Stimulated activated naive CD8-positive, alpha-beta T cell treated with anti-CD3 and anti-CD28 coated beads, Interleukin-15, amount 100 ng/mL, for 72 hours (primary cell): ENCODE measurements at regions not wholly inside any gene's neighbourhood (a gene's known extent, or its start where the extent isn't known, plus 50 kb on each side); places are given as distances from the start of the nearest gene placed in this dataset.

ENCODE experiments used
- ATAC-seq: fragments of 150-1000 bp; cut with Tn5 transposase; 2 replicates; pipeline ENCODE4 v1.10.0; 2021; ENCODE audit warnings: mild to moderate bottlenecking, moderate library complexity
- DNase-seq, 2 donors: peaks; one replicate each; pipeline ENCODE4 v3.0.0; 2021 to 2022
- H3K27ac Mint-ChIP-seq, 2 donors: one replicate each; pipeline ENCODE4 v1.8.0; 2022; ENCODE audit warnings: mild to moderate bottlenecking in 2 of 2, mixed read lengths in 2 of 2, moderate library complexity in 2 of 2
- H3K27me3 Mint-ChIP-seq: one replicate; pipeline ENCODE4 v1.8.0; 2022; ENCODE audit warnings: mixed read lengths
- H3K4me1 Mint-ChIP-seq: one replicate; pipeline ENCODE4 v1.8.0; 2022; ENCODE audit warnings: mild to moderate bottlenecking, mixed read lengths
- H3K4me3 Mint-ChIP-seq, 2 donors: one replicate each; pipeline ENCODE4 v1.8.0; 2022; ENCODE audit warnings: mild to moderate bottlenecking in 2 of 2, mixed read lengths in 2 of 2, moderate library complexity in 1 of 2
- H3K9me3 Mint-ChIP-seq, 2 donors: one replicate each; pipeline ENCODE4 v1.8.0; 2022; ENCODE audit warnings: mixed read lengths in 2 of 2

GRCh38 chr4:37051111-37051510, 193.4 kb upstream of the NWD2 start:
- ATAC-seq (no peak), DNase-seq (no peak)
- peaks cover 0 to 10% of the 10 kb centered on the region in 2 donors for H3K9me3 Mint-ChIP-seq
- H3K27ac Mint-ChIP-seq, result no peak overlapping the region
- no peak overlapping the region for H3K4me3 Mint-ChIP-seq
- no peaks in the 10 kb centered on the region for H3K4me1 Mint-ChIP-seq
- no peaks in the 10 kb centered on the region for H3K27me3 Mint-ChIP-seq

- no peaks in the 10 kb centered on the region for H3K27me3 Mint-ChIP-seq
- no peak overlapping the region for H3K4me3 Mint-ChIP-seq
- peaks cover 0 to 10% of the 10 kb centered on the region in 2 donors for H3K9me3 Mint-ChIP-seq
- ATAC-seq (no peak), DNase-seq (no peak)
- no peak overlapping the region for H3K27ac Mint-ChIP-seq
- H3K4me1 Mint-ChIP-seq, result no peaks in the 10 kb centered on the region
These were observed 192.7 kb upstream of the NWD2 start for GRCh38 chr4:37051866-37052265.

- Mint-ChIP-seq H3K4me3 (no peak overlapping the region), H3K27ac (no peak overlapping the region), H3K9me3 (peaks cover 0 to 5% of the 10 kb centered on the region in 2 donors), H3K27me3 (no peaks in the 10 kb centered on the region), H3K4me1 (no peaks in the 10 kb centered on the region)
- ATAC-seq (no peak), DNase-seq (no peak)
These were observed 189.9 kb upstream of the NWD2 start for GRCh38 chr4:37054531-37055077.

GRCh38 chr4:37058826-37059225, 185.7 kb upstream of the NWD2 start:
- Mint-ChIP-seq H3K27me3 (no peaks in the 10 kb centered on the region), H3K27ac (no peak overlapping the region), H3K4me3 (no peak overlapping the region), H3K4me1 (no peaks in the 10 kb centered on the region), H3K9me3 (peaks cover 0 to 5% of the 10 kb centered on the region in 2 donors)
- no peak for ATAC-seq
- DNase-seq, result no peak

GRCh38 chr4:37066159-37066558, 178.4 kb upstream of the NWD2 start:
- no peak for DNase-seq
- ATAC-seq, result no peak
- H3K9me3 Mint-ChIP-seq, result no peaks in the 10 kb centered on the region
- H3K4me3 Mint-ChIP-seq, result no peak overlapping the region
- no peaks in the 10 kb centered on the region for H3K4me1 Mint-ChIP-seq
- no peak overlapping the region for H3K27ac Mint-ChIP-seq
- no peaks in the 10 kb centered on the region for H3K27me3 Mint-ChIP-seq

- DNase-seq (no peak), ATAC-seq (no peak)
- no peaks in the 10 kb centered on the region for H3K27me3 Mint-ChIP-seq
- H3K4me3 Mint-ChIP-seq, result no peak overlapping the region
- H3K4me1 Mint-ChIP-seq, result no peaks in the 10 kb centered on the region
- no peak overlapping the region for H3K27ac Mint-ChIP-seq
- H3K9me3 Mint-ChIP-seq, result peaks cover 8 to 11% of the 10 kb centered on the region in 2 donors
These were observed 176.0 kb upstream of the NWD2 start for GRCh38 chr4:37068580-37068979.

GRCh38 chr4:37070041-37070440, 174.5 kb upstream of the NWD2 start:
- Mint-ChIP-seq H3K27me3 (no peaks in the 10 kb centered on the region), H3K4me1 (no peaks in the 10 kb centered on the region), H3K4me3 (no peak overlapping the region), H3K9me3 (peaks cover 8 to 11% of the 10 kb centered on the region in 2 donors), H3K27ac (no peak overlapping the region)
- ATAC-seq (no peak), DNase-seq (no peak)

GRCh38 chr4:37071576-37071975, 173.0 kb upstream of the NWD2 start:
- no peaks in the 10 kb centered on the region for H3K27me3 Mint-ChIP-seq
- no peak overlapping the region for H3K4me3 Mint-ChIP-seq
- no peak for DNase-seq
- H3K9me3 Mint-ChIP-seq, result peaks cover 8 to 11% of the 10 kb centered on the region in 2 donors
- H3K27ac Mint-ChIP-seq, result no peak overlapping the region
- ATAC-seq, result no peak
- no peaks in the 10 kb centered on the region for H3K4me1 Mint-ChIP-seq

- DNase-seq (no peak), ATAC-seq (no peak)
- no peaks in the 10 kb centered on the region for H3K27me3 Mint-ChIP-seq
- H3K27ac Mint-ChIP-seq, result no peak overlapping the region
- H3K9me3 Mint-ChIP-seq, result peaks cover 8 to 11% of the 10 kb centered on the region in 2 donors
- H3K4me3 Mint-ChIP-seq, result no peak overlapping the region
- H3K4me1 Mint-ChIP-seq, result no peaks in the 10 kb centered on the region
These were observed 171.2 kb upstream of the NWD2 start for GRCh38 chr4:37073226-37073840.

- DNase-seq, result no peak
- Mint-ChIP-seq H3K27me3 (no peaks in the 10 kb centered on the region), H3K4me3 (no peak overlapping the region), H3K9me3 (peaks cover 27 to 36% of the 10 kb centered on the region in 2 donors), H3K4me1 (no peaks in the 10 kb centered on the region), H3K27ac (no peak overlapping the region)
- no peak for ATAC-seq
These were observed 161.6 kb upstream of the NWD2 start for GRCh38 chr4:37082912-37083311.

- ATAC-seq (no peak), DNase-seq (no peak)
- Mint-ChIP-seq H3K4me1 (no peaks in the 10 kb centered on the region), H3K27ac (no peak overlapping the region), H3K4me3 (no peak overlapping the region), H3K27me3 (no peaks in the 10 kb centered on the region), H3K9me3 (no peaks in the 10 kb centered on the region)
These were observed 148.6 kb upstream of the NWD2 start for GRCh38 chr4:37095925-37096324.

- H3K4me1 Mint-ChIP-seq, result no peaks in the 10 kb centered on the region
- H3K27ac Mint-ChIP-seq, result no peak overlapping the region
- ATAC-seq, result no peak
- DNase-seq, result no peak
- no peaks in the 10 kb centered on the region for H3K27me3 Mint-ChIP-seq
- H3K4me3 Mint-ChIP-seq, result no peak overlapping the region
- H3K9me3 Mint-ChIP-seq, result no peaks in the 10 kb centered on the region
These were observed 143.4 kb upstream of the NWD2 start for GRCh38 chr4:37101182-37101581.

GRCh38 chr4:37101686-37102085, 142.9 kb upstream of the NWD2 start:
- no peak for ATAC-seq

GRCh38 chr4:37109756-37110155, 134.8 kb upstream of the NWD2 start:
- Mint-ChIP-seq H3K27ac (no peak overlapping the region), H3K4me3 (no peak overlapping the region), H3K27me3 (no peaks in the 10 kb centered on the region), H3K4me1 (no peaks in the 10 kb centered on the region), H3K9me3 (no peaks in the 10 kb centered on the region)
- ATAC-seq (no peak), DNase-seq (no peak)

More at GRCh38 chr4:37101686-37102085, 142.9 kb upstream of the NWD2 start:
- Mint-ChIP-seq H3K9me3 (no peaks in the 10 kb centered on the region), H3K27me3 (no peaks in the 10 kb centered on the region), H3K4me1 (no peaks in the 10 kb centered on the region), H3K4me3 (no peak overlapping the region), H3K27ac (no peak overlapping the region)
- DNase-seq, result no peak

- H3K9me3 Mint-ChIP-seq, result no peaks in the 10 kb centered on the region
- ATAC-seq, result no peak
- H3K4me1 Mint-ChIP-seq, result no peaks in the 10 kb centered on the region
- no peak overlapping the region for H3K27ac Mint-ChIP-seq
- no peak for DNase-seq
- no peaks in the 10 kb centered on the region for H3K27me3 Mint-ChIP-seq
- no peak overlapping the region for H3K4me3 Mint-ChIP-seq
These were observed 119.7 kb upstream of the NWD2 start for GRCh38 chr4:37124800-37125199.

- Mint-ChIP-seq H3K9me3 (no peaks in the 10 kb centered on the region), H3K27me3 (no peaks in the 10 kb centered on the region)
These were observed 118.5 kb upstream of the NWD2 start for GRCh38 chr4:37126051-37126450.

GRCh38 chr4:37130465-37130864, 114.1 kb upstream of the NWD2 start:
- ATAC-seq, result no peak
- H3K4me1 Mint-ChIP-seq, result no peaks in the 10 kb centered on the region
- no peak for DNase-seq
- H3K9me3 Mint-ChIP-seq, result no peaks in the 10 kb centered on the region
- no peaks in the 10 kb centered on the region for H3K27me3 Mint-ChIP-seq
- no peak overlapping the region for H3K27ac Mint-ChIP-seq
- H3K4me3 Mint-ChIP-seq, result no peak overlapping the region

More at GRCh38 chr4:37126051-37126450, 118.5 kb upstream of the NWD2 start:
- ATAC-seq, result no peak
- no peaks in the 10 kb centered on the region for H3K4me1 Mint-ChIP-seq
- H3K4me3 Mint-ChIP-seq, result no peak overlapping the region
- no peak overlapping the region for H3K27ac Mint-ChIP-seq
- no peak for DNase-seq
